ENCODE measurements at regions not wholly inside any gene's neighbourhood (a gene's known extent, or its start where the extent isn't known, plus 50 kb on each side); places are given as distances from the start of the nearest gene placed in this dataset.

DNA sequence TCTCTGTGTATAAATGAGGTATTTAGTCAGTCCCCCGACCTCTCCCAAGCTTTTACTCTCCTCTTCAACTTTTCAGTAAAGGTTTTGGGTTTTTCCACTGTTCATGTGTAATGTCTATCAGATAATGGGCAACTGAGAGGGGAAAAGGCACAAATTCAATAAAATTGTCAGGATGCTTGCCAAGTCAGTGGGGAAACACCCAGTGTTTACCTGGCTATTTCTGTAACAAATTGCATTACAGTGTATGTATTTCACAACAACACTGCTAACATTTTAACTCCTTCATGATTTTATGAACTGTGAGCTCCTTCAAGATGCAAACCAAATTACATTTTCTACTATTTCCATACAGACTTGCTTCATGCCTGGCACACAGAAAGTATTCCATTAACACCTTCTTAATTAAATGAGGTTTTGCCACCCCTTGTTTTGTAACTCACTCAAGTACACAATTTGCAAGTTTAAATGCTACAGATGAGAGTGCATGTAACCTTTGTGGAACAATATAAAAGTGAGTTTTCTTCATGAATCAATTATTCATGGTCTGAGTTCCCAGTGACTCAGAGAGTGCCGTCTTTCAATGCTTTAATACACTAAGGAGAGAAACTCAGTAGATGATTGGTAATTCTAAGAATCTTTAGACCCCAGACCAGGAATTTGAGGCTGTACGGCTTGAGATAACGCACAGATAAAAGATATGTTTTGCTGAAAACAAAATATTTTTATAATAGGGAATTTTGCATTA, 149.8 kb upstream of the TLL1 start:
- ChIA-PET POLR2A (no interaction called here), CTCF (no interaction called here), RAD21 (ENCODE audit: low non-redundant PET in 1 of 2, low total read pairs in 2 of 2, uncharacterized antibody in 2 of 2, unreplicated experiment in 2 of 2) (no interaction called here)
- ATAC-seq (no peak), DNase-seq (ENCODE audit: low read depth, low spot score) (no peak)
- no peak overlapping the region for H3K4me2 ChIP-seq (ENCODE audit: low read length)
- H2AFZ ChIP-seq (ENCODE audit: low read depth, low read length, poor library complexity, severe bottlenecking), result no peak overlapping the region
- H3K9ac ChIP-seq (ENCODE audit: low read length), result no peak overlapping the region
- H3K79me2 ChIP-seq (ENCODE audit: insufficient read depth, low read length), result no peaks in the 10 kb centered on the region
- no TSS peak for BruUV-seq (replicated peaks)
- no peaks in the 10 kb centered on the region for H3K4me1 ChIP-seq (ENCODE audit: control insufficient read depth in 1 of 2, insufficient read depth in 2 of 2, low read length in 2 of 2)
- no peak overlapping the region for H3K4me3 ChIP-seq (replicated peaks in 1 of 2; ENCODE audit: low read depth in 1 of 2, low read length in 2 of 2)
- H3K9me3 ChIP-seq (ENCODE audit: control insufficient read depth in 1 of 2, insufficient read depth in 1 of 2, low read depth in 1 of 2, low read length in 2 of 2), result no peaks in the 10 kb centered on the region
- no peaks in the 10 kb centered on the region for H4K20me1 ChIP-seq (ENCODE audit: insufficient read depth)
- no peaks in the 10 kb centered on the region for H3K36me3 ChIP-seq (ENCODE audit: control insufficient read depth in 1 of 2, insufficient read depth in 2 of 2, low read length in 2 of 2)
- TF ChIP-seq TCF7L2 (IDR thresholded peaks at IDR 0.05; ENCODE audit: borderline replicate concordance, extremely low read depth, insufficient read depth, insufficient read length), result no peak
- TF ChIP-seq RAD21 (IDR thresholded peaks at IDR 0.05; ENCODE audit: low read depth), result no peak
- TF ChIP-seq, protein P1, sequence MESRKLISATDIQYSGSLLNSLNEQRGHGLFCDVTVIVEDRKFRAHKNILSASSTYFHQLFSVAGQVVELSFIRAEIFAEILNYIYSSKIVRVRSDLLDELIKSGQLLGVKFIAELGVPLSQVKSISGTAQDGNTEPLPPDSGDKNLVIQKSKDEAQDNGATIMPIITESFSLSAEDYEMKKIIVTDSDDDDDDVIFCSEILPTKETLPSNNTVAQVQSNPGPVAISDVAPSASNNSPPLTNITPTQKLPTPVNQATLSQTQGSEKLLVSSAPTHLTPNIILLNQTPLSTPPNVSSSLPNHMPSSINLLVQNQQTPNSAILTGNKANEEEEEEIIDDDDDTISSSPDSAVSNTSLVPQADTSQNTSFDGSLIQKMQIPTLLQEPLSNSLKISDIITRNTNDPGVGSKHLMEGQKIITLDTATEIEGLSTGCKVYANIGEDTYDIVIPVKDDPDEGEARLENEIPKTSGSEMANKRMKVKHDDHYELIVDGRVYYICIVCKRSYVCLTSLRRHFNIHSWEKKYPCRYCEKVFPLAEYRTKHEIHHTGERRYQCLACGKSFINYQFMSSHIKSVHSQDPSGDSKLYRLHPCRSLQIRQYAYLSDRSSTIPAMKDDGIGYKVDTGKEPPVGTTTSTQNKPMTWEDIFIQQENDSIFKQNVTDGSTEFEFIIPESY (IDR thresholded peaks at IDR 0.05; ENCODE audit: extremely low read depth, insufficient replicate concordance, low read length), result no peak
- no peak for TF ChIP-seq POLR2A (IDR thresholded peaks at IDR 0.05; ENCODE audit: borderline replicate concordance, extremely low read depth, insufficient read depth, insufficient read length)
- TF ChIP-seq, protein P2, sequence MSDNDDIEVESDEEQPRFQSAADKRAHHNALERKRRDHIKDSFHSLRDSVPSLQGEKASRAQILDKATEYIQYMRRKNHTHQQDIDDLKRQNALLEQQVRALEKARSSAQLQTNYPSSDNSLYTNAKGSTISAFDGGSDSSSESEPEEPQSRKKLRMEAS (IDR thresholded peaks at IDR 0.05), result no peak
- no peak for TF ChIP-seq EZH2phosphoT487 (IDR thresholded peaks at IDR 0.05; ENCODE audit: borderline replicate concordance)
- no peak for TF ChIP-seq ZFX (IDR thresholded peaks at IDR 0.05)
- TF ChIP-seq, protein P3, sequence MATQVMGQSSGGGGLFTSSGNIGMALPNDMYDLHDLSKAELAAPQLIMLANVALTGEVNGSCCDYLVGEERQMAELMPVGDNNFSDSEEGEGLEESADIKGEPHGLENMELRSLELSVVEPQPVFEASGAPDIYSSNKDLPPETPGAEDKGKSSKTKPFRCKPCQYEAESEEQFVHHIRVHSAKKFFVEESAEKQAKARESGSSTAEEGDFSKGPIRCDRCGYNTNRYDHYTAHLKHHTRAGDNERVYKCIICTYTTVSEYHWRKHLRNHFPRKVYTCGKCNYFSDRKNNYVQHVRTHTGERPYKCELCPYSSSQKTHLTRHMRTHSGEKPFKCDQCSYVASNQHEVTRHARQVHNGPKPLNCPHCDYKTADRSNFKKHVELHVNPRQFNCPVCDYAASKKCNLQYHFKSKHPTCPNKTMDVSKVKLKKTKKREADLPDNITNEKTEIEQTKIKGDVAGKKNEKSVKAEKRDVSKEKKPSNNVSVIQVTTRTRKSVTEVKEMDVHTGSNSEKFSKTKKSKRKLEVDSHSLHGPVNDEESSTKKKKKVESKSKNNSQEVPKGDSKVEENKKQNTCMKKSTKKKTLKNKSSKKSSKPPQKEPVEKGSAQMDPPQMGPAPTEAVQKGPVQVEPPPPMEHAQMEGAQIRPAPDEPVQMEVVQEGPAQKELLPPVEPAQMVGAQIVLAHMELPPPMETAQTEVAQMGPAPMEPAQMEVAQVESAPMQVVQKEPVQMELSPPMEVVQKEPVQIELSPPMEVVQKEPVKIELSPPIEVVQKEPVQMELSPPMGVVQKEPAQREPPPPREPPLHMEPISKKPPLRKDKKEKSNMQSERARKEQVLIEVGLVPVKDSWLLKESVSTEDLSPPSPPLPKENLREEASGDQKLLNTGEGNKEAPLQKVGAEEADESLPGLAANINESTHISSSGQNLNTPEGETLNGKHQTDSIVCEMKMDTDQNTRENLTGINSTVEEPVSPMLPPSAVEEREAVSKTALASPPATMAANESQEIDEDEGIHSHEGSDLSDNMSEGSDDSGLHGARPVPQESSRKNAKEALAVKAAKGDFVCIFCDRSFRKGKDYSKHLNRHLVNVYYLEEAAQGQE (IDR thresholded peaks at IDR 0.05; ENCODE audit: low read depth), result no peak
- TF ChIP-seq JUND (IDR thresholded peaks at IDR 0.05), result no peak
- TF ChIP-seq, protein P4, sequence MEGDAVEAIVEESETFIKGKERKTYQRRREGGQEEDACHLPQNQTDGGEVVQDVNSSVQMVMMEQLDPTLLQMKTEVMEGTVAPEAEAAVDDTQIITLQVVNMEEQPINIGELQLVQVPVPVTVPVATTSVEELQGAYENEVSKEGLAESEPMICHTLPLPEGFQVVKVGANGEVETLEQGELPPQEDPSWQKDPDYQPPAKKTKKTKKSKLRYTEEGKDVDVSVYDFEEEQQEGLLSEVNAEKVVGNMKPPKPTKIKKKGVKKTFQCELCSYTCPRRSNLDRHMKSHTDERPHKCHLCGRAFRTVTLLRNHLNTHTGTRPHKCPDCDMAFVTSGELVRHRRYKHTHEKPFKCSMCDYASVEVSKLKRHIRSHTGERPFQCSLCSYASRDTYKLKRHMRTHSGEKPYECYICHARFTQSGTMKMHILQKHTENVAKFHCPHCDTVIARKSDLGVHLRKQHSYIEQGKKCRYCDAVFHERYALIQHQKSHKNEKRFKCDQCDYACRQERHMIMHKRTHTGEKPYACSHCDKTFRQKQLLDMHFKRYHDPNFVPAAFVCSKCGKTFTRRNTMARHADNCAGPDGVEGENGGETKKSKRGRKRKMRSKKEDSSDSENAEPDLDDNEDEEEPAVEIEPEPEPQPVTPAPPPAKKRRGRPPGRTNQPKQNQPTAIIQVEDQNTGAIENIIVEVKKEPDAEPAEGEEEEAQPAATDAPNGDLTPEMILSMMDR (IDR thresholded peaks at IDR 0.05 in 2 of 3, conservative IDR thresholded peaks at IDR 0.05 in 1 of 3; ENCODE audit: borderline replicate concordance in 1 of 3, insufficient read depth in 1 of 3, low read depth in 2 of 3, low read length in 2 of 3), result no peak
- TF ChIP-seq CBX3 (IDR thresholded peaks at IDR 0.05; ENCODE audit: low read depth), result no peak
- no peak for TF ChIP-seq POLR2AphosphoS5 (IDR thresholded peaks at IDR 0.05; ENCODE audit: low read depth, low read length)
- no peak for TF ChIP-seq SRF (IDR thresholded peaks at IDR 0.05; ENCODE audit: low read depth)
- TF ChIP-seq FOSL1 (IDR thresholded peaks at IDR 0.05; ENCODE audit: low read depth), result no peak
- no peak for TF ChIP-seq SIN3A (IDR thresholded peaks at IDR 0.05; ENCODE audit: low read depth)
- TF ChIP-seq ZNF274 (IDR thresholded peaks at IDR 0.05; ENCODE audit: low read depth, low read length), result no peak
- TF ChIP-seq EGR1 (IDR thresholded peaks at IDR 0.05; ENCODE audit: low read depth), result no peak
- no peak for TF ChIP-seq YY1 (IDR thresholded peaks at IDR 0.05; ENCODE audit: extremely low read depth, insufficient replicate concordance, low read depth, low read length)
- TF ChIP-seq CEBPB (IDR thresholded peaks at IDR 0.05; ENCODE audit: low read depth), result no peak
- intact Hi-C loops (cut with micrococcal nuclease), result no loop called here
- H3K27ac ChIP-seq (ENCODE audit: low read depth, low read length), result no peak overlapping the region
- no peaks in the 10 kb centered on the region for H3K9me2 ChIP-seq (ENCODE audit: insufficient read depth)
- H3K27me3 ChIP-seq (ENCODE audit: insufficient read depth, low read length), result no peaks in the 10 kb centered on the region
